Thyroid gland (tissue), 4 donors: ENCODE measurements at regions not wholly inside any gene's neighbourhood (a gene's known extent, or its start where the extent isn't known, plus 50 kb on each side); places are given as distances from the start of the nearest gene placed in this dataset.

ENCODE experiments used
- DNase-seq, 2 donors: peaks; one replicate each; pipeline ENCODE4 v3.0.0-alpha.2; 2019
- H3K27ac ChIP-seq, 3 donors: fragments of 200-600 bp; sonication (generic); 1 replicate in 2 of 3; 2 replicates in 1 of 3; pipeline ENCODE4 v1.5.1; 2016 to 2019; ENCODE audit warnings: mild to moderate bottlenecking in 1 of 3, moderate library complexity in 1 of 3
- H3K27me3 ChIP-seq: fragments of 200-600 bp; sonication (generic); one replicate; pipeline ENCODE4 v1.5.1; 2019
- H3K36me3 ChIP-seq, 2 donors: fragments of 200-600 bp; sonication (generic); one replicate each; pipeline ENCODE4 v1.5.1; 2016 to 2019
- H3K4me1 ChIP-seq, 2 donors: fragments of 200-600 bp; sonication (generic); one replicate each; pipeline ENCODE4 v1.5.1; 2017 to 2019
- H3K4me3 ChIP-seq, 3 donors: fragments of 200-600 bp; sonication (generic); replicated peaks in 1 of 3; 1 replicate in 2 of 3; 2 replicates in 1 of 3; pipeline ENCODE4 v1.5.1; 2016; ENCODE audit warnings: mild to moderate bottlenecking in 1 of 3
- H3K9me3 ChIP-seq: fragments of 200-600 bp; sonication (generic); one replicate; pipeline ENCODE4 v1.5.1; 2017
- CTCF ChIP-seq, 6 experiments: fragments of 200-600 bp in 3 of 6; fragments of 450-650 bp in 3 of 6; sonication (generic) in 3 of 6; IDR thresholded peaks; one replicate each; pipeline ENCODE4 v1.5.1; 2016 to 2019; ENCODE audit warnings: antibody characterized with exemption in 6 of 6, mild to moderate bottlenecking in 2 of 6, inconsistent platforms in 1 of 6, moderate library complexity in 1 of 6
- POLR2A ChIP-seq, 2 donors: fragments of 450-650 bp; IDR thresholded peaks; one replicate each; pipeline ENCODE4 v1.6.1; 2017; ENCODE audit warnings: antibody characterized with exemption in 2 of 2, mild to moderate bottlenecking in 2 of 2, moderate library complexity in 1 of 2
- WGBS, 2 donors: methylation state at CpG; one replicate each; pipeline ENCODE4 v1.1.5; 2017; 5-methylcytosine and 5-hydroxymethylcytosine counted together
- intact Hi-C: fragments of 100-400 bp; cut with DNase I; formaldehyde crosslinking; loops from one replicate; pipeline ENCODE4 v1.15.1; 2023

GRCh38 chr4:14125375-14126129 is 498.0 kb upstream of the BOD1L1 start:
- Histone ChIP-seq H3K9me3 (no peaks in the 10 kb centered on the region), H3K27ac (no peak overlapping the region), H3K27me3 (no peaks in the 10 kb centered on the region), H3K4me1 (no peaks in the 10 kb centered on the region), H3K4me3 (no peak overlapping the region), H3K36me3 (no peaks in the 10 kb centered on the region)
- 32 to 61% methylated on average over 1 of the region's 1 CpG for WGBS, 2 donors
- no peak for TF ChIP-seq CTCF (IDR thresholded peaks at IDR 0.05)
- TF ChIP-seq POLR2A (IDR thresholded peaks at IDR 0.05) = no peak
- DNase-seq = no peak
- intact Hi-C loops = no loop called here

- intact Hi-C loops = no loop called here
- no peak for DNase-seq
- H3K4me1 ChIP-seq = no peaks in the 10 kb centered on the region
These were observed 503.0 kb upstream of the BOD1L1 start for GRCh38 chr4:14130551-14130950.

GRCh38 chr4:14131335-14131734 is 503.8 kb upstream of the BOD1L1 start:
- Histone ChIP-seq H3K27me3 (no peaks in the 10 kb centered on the region), H3K4me3 (no peak overlapping the region), H3K36me3 (no peaks in the 10 kb centered on the region), H3K9me3 (no peaks in the 10 kb centered on the region), H3K27ac (no peak overlapping the region), H3K4me1 (no peaks in the 10 kb centered on the region)
- 78 to 87% methylated on average over 1 of the region's 1 CpG for WGBS, 2 donors
- no peak for TF ChIP-seq POLR2A (IDR thresholded peaks at IDR 0.05)
- TF ChIP-seq CTCF (IDR thresholded peaks at IDR 0.05) = no peak
- intact Hi-C loops = no loop called here
- DNase-seq = no peak

More at GRCh38 chr4:14130551-14130950, 503.0 kb upstream of the BOD1L1 start:
- TF ChIP-seq POLR2A (IDR thresholded peaks at IDR 0.05) = no peak
- no peak for TF ChIP-seq CTCF (IDR thresholded peaks at IDR 0.05)
- no peak overlapping the region for H3K4me3 ChIP-seq
- WGBS, 2 donors = 44 to 56% methylated on average over 2 of the region's 2 CpGs
- no peak overlapping the region for H3K27ac ChIP-seq
- H3K36me3 ChIP-seq = no peaks in the 10 kb centered on the region
- H3K9me3 ChIP-seq = no peaks in the 10 kb centered on the region
- H3K27me3 ChIP-seq = no peaks in the 10 kb centered on the region

GRCh38 chr4:14132301-14132700 is 504.8 kb upstream of the BOD1L1 start:
- TF ChIP-seq POLR2A (IDR thresholded peaks at IDR 0.05) = no peak
- no peak for TF ChIP-seq CTCF (IDR thresholded peaks at IDR 0.05)
- 94 to 96% methylated on average over 1 of the region's 1 CpG for WGBS, 2 donors

GRCh38 chr4:14138106-14138505 is 510.6 kb upstream of the BOD1L1 start:
- H3K36me3 ChIP-seq = no peaks in the 10 kb centered on the region
- no peaks in the 10 kb centered on the region for H3K9me3 ChIP-seq
- no peak for DNase-seq
- no peak overlapping the region for H3K27ac ChIP-seq
- no peak overlapping the region for H3K4me3 ChIP-seq
- no peaks in the 10 kb centered on the region for H3K27me3 ChIP-seq
- intact Hi-C loops = no loop called here
- H3K4me1 ChIP-seq = no peaks in the 10 kb centered on the region
- TF ChIP-seq POLR2A (IDR thresholded peaks at IDR 0.05) (no peak), CTCF (IDR thresholded peaks at IDR 0.05) (no peak)

More at GRCh38 chr4:14132301-14132700, 504.8 kb upstream of the BOD1L1 start:
- H3K27ac ChIP-seq = no peak overlapping the region
- H3K4me1 ChIP-seq = no peaks in the 10 kb centered on the region
- no peak overlapping the region for H3K4me3 ChIP-seq
- no peaks in the 10 kb centered on the region for H3K27me3 ChIP-seq
- intact Hi-C loops = no loop called here
- H3K9me3 ChIP-seq = no peaks in the 10 kb centered on the region
- no peak for DNase-seq
- H3K36me3 ChIP-seq = no peaks in the 10 kb centered on the region
